HAP-1 (cell line): ENCODE measurements at regions not wholly inside any gene's neighbourhood (a gene's known extent, or its start where the extent isn't known, plus 50 kb on each side); places are given as distances from the start of the nearest gene placed in this dataset.
A peak's percentile ranks its signal among the peaks of the same experiment; 100 is the strongest.
"Not testable (repeated sequence)": the region's sequence is repeated elsewhere in the genome, so short reads cannot be mapped to it uniquely, and the experiment has no call there.

Experiments used
- DNase-seq, 2 experiments: peaks; one replicate each; pipeline ENCODE4 v3.0.0-alpha.2; 2016 to 2020; ENCODE audit warnings: low spot score in 2 of 2
- H3K27me3 ChIP-seq: fragments of 250-450 bp; sonication (Bioruptor Pico); 2 replicates; pipeline ENCODE4 v1.5.1; 2020; ENCODE audit warnings: low read depth, mild to moderate bottlenecking, moderate library complexity
- H3K36me3 ChIP-seq: fragments of 250-450 bp; sonication (Bioruptor Pico); replicated peaks from 2 replicates; pipeline ENCODE4 v1.5.1; 2020; ENCODE audit warnings: mild to moderate bottlenecking
- H3K4me1 ChIP-seq: fragments of 250-450 bp; sonication (Bioruptor Pico); 2 replicates; pipeline ENCODE4 v1.5.1; 2020; ENCODE audit warnings: mild to moderate bottlenecking
- H3K4me3 ChIP-seq: fragments of 250-450 bp; sonication (Bioruptor Pico); 2 replicates; pipeline ENCODE4 v1.5.1; 2020; ENCODE audit warnings: mild to moderate bottlenecking, moderate library complexity
- H3K9me3 ChIP-seq: fragments of 250-450 bp; sonication (Bioruptor Pico); 2 replicates; pipeline ENCODE4 v1.5.1; 2020; ENCODE audit warnings: mild to moderate bottlenecking, moderate library complexity
- in situ Hi-C: fragments of 300-500 bp; cut with MboI; formaldehyde crosslinking; loops from 3 replicates; pipeline ENCODE4 v1.14.3; 2020; ENCODE audit warnings: low sequenced_read_pairs, inconsistent platforms, mixed read lengths

DNA sequence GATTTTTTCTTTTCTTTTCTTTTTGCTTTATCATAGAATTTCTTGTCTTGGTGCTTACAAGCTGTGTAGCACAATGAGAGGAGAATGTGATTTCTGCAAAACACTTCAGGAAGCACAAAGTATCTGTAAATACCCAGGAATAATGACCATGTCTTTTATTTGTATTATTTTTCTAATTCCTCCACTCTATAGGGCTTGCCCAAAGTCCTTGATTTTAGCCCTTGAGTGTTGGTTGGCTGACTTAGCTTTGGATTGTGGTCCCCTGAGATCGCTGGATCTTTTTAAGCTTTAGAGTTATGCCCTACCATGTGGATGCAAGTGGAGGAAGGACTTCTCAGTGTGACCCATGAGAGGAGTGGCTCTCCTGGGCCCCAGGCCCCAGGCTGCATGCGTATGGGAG, 52.2 kb downstream of the HOXC4 start:
- H3K4me3 ChIP-seq, H3K9me3 ChIP-seq, H3K36me3 ChIP-seq, H3K4me1 ChIP-seq, DNase-seq, in situ Hi-C loops: not testable (repeated sequence)
- peaks cover 12% of the 10 kb centered on the region for H3K27me3 ChIP-seq

GRCh38 chr12:54106252-54106651, 52.6 kb downstream of the HOXC4 start:
- H3K36me3 ChIP-seq, H3K9me3 ChIP-seq, H3K4me1 ChIP-seq, DNase-seq, H3K4me3 ChIP-seq, in situ Hi-C loops: not testable (repeated sequence)
- peaks cover 12% of the 10 kb centered on the region for H3K27me3 ChIP-seq

- H3K36me3 ChIP-seq, H3K4me3 ChIP-seq, H3K4me1 ChIP-seq, DNase-seq, H3K9me3 ChIP-seq, in situ Hi-C loops: not testable (repeated sequence)
- H3K27me3 ChIP-seq: peaks cover 12% of the 10 kb centered on the region
These were observed 53.4 kb downstream of the HOXC4 start for GRCh38 chr12:54106803-54107579.

GRCh38 chr12:54112336-54112735, 58.7 kb downstream of the HOXC4 start:
- H3K4me3 ChIP-seq, H3K27me3 ChIP-seq, H3K4me1 ChIP-seq, in situ Hi-C loops, DNase-seq, H3K9me3 ChIP-seq, H3K36me3 ChIP-seq: not testable (repeated sequence)

GRCh38 chr12:54116055-54116454, 62.4 kb downstream of the HOXC4 start:
- in situ Hi-C loops, H3K27me3 ChIP-seq, H3K9me3 ChIP-seq, H3K4me3 ChIP-seq, DNase-seq, H3K4me1 ChIP-seq, H3K36me3 ChIP-seq: not testable (repeated sequence)

DNA sequence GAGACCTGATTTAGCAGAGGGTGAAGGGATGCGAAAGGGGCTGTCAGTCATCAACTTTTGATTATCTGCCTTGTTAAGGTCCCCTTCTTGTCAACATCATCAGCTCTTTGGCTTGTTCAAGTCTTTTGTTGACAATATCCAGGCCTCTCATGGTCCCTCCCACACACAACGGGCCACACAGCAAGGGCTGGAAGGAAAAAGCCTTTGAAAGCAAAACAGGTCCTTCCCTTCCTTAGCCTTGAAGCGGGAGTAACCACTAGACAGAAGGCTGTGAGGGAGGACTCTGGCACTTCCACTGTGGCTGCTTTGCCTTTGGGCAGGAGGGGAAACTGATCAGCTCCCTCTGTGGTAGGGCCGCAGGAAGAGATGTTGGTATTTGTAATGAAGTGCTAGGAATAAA, 63.8 kb downstream of the HOXC4 start:
- DNase-seq, H3K27me3 ChIP-seq, H3K9me3 ChIP-seq, H3K4me1 ChIP-seq, H3K4me3 ChIP-seq, H3K36me3 ChIP-seq, in situ Hi-C loops: not testable (repeated sequence)

GRCh38 chr12:54119082-54119481, 65.4 kb downstream of the HOXC4 start:
- in situ Hi-C loops, H3K4me3 ChIP-seq, H3K27me3 ChIP-seq, H3K36me3 ChIP-seq, H3K9me3 ChIP-seq, H3K4me1 ChIP-seq, DNase-seq: not testable (repeated sequence)

DNA sequence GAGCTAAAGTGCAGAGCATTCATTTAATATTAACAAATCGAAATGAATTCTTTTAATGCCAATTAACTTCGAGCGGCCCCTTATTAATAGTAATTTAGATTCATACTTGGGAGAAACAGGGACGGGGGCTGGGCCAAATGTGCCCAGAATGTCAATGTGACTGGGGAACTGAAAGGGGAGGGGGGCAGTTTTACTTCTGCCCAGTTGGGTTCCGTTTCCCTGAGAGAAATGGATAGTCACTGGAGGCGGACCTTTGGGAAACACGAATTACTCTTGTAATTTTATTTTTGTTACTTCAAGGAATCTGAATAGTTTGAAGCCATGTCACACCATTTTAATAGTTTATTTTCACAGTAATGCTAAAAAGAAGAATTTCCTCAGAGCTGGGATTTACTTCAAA, 64.8 kb downstream of the SMUG1 start:
- H3K27me3 ChIP-seq: peaks cover 17% of the 10 kb centered on the region
- H3K9me3 ChIP-seq, in situ Hi-C loops, DNase-seq, H3K4me1 ChIP-seq, H3K4me3 ChIP-seq, H3K36me3 ChIP-seq: not testable (repeated sequence)

DNA sequence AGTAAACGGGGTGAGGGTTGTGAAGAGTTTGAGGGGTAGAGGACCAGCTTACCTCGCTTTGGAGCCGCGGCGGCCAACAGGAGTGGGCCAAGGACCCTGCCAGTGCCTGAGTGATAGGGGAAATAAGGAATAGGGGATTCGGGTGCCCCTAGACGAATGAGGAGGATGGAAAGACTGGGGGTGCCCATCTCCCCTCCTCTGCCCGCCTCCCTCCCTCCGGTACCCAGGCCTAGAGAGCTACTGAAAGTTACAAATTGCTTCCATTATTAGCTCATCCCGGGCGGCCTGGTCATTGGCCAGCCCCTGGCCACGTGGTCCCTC, 63.1 kb downstream of the SMUG1 start:
- H3K27me3 ChIP-seq: peaks cover 17% of the 10 kb centered on the region
- H3K36me3 ChIP-seq, H3K9me3 ChIP-seq, in situ Hi-C loops, DNase-seq, H3K4me1 ChIP-seq: not testable (repeated sequence)
- H3K4me3 ChIP-seq: peak overlapping the region; percentile 17; the same call in 1 of the 2 replicates

DNA sequence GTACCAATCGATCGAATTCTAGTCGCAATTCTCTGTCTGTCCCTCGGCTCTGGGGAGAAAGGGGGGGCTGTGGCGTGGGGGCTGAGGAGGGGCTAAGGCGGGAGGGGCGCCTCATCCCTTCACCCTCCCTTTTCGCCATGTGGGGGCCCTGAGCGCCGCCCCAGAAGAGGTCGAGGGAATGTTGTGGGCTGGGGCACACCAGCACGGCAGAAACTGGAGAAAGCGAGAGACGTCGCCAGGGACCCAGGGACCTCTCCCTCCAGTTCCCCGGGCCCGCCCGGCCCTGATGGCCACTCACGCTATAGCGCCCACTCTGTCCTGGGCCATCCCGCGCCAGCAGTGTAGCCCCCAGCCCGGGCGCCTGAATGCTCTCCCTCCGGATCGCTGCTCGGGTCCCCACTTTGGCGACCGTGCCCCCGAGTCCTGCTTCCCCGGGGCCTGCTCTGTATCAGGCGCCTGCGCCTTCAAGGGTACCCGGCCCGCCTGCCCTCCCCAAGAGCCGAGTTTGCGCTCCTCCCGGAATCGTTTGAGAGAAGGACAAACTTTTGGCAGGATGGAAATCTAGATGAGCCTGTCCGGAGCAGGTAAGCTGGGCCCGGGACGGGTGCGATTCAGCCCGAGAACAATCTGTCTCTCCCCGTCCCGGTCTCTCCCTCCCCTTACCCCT, 62.6 kb downstream of the SMUG1 start:
- no peaks in the 10 kb centered on the region for H3K36me3 ChIP-seq
- H3K4me3 ChIP-seq: peak overlapping the region; percentile 17
- peaks cover 7% of the 10 kb centered on the region for H3K4me1 ChIP-seq
- no peak for DNase-seq
- in situ Hi-C loops: no loop called here
- no peaks in the 10 kb centered on the region for H3K9me3 ChIP-seq
- peaks cover 17% of the 10 kb centered on the region for H3K27me3 ChIP-seq

GRCh38 chr12:54126696-54127537, 61.9 kb downstream of the SMUG1 start:
- H3K4me3 ChIP-seq: peak overlapping the region; percentile 17
- DNase-seq: peak in 1 of 2 experiments; percentile 35
- H3K27me3 ChIP-seq: peaks cover 16% of the 10 kb centered on the region

DNA sequence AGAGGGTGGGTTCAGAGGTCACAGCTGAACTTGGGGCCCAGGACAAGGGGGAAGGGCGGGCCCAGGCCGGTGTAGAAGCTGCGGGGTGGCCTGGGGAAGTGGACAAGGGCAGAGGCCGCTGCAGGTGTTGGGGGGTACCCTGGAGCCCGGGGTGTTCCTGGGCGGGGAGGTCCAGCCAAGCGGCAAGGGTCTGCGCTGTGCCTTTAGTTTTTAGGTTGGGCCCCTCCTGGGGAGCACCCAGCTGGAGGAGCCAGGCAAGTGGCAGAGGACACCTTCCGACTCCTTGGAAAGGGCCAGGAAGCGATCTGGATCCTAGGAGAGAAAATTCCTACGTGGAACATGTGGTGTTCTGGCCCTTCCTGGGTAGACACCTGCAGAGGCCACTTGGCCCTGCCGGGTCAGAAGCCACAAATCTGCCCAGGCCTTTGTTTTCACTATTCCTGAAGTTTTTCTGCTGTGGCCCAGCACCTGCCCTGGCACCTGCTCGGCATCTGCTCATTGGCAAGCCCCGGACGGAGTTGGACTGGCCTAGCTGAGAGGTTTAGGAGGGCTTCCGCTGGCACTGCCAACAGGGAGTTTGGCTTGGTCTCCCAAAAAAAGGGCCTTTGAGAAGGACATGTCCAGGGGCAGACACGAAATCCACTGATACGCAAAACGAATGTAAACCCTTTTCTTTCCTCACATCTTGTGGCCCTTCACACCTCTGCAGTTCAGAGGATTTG, 61.1 kb downstream of the SMUG1 start:
- in situ Hi-C loops: no loop called here
- Histone ChIP-seq H3K4me1 (peaks cover 7% of the 10 kb centered on the region), H3K4me3 (no peak overlapping the region), H3K36me3 (no peaks in the 10 kb centered on the region), H3K9me3 (no peaks in the 10 kb centered on the region), H3K27me3 (peaks cover 15% of the 10 kb centered on the region)
- DNase-seq: no peak

More at GRCh38 chr12:54126696-54127537, 61.9 kb downstream of the SMUG1 start:
- Histone ChIP-seq H3K9me3 (no peaks in the 10 kb centered on the region), H3K36me3 (no peaks in the 10 kb centered on the region), H3K4me1 (peaks cover 7% of the 10 kb centered on the region)
- in situ Hi-C loops: no loop called here

DNA sequence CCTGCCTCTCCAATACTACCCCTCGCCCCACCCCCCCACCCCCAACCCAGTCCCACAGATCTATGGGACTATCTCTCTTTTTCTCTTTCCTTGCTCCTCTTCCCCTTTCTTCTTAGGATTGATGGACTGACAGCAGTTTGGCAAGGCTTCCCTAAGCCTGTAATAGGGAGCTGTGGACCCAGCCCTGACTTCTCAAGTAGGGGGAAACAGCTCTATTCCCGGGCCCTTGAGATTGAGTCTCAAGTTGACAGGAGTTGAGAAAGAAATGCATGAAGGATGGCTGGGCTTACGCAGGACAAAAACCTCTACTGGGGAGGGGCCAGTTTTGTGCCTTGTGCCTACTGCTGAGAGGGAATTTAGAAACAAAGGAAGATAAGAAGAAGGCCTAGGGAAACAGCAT, 60.4 kb downstream of the SMUG1 start:
- in situ Hi-C loops: no loop called here
- no peak for DNase-seq
- Histone ChIP-seq H3K27me3 (peaks cover 15% of the 10 kb centered on the region), H3K4me3 (no peak overlapping the region), H3K36me3 (no peaks in the 10 kb centered on the region), H3K9me3 (no peaks in the 10 kb centered on the region), H3K4me1 (peaks cover 7% of the 10 kb centered on the region)
